OCI-LY7 (cell line): ENCODE measurements at regions not wholly inside any gene's neighbourhood (a gene's known extent, or its start where the extent isn't known, plus 50 kb on each side); places are given as distances from the start of the nearest gene placed in this dataset.
"Not testable (repeated sequence)": the region's sequence is repeated elsewhere in the genome, so short reads cannot be mapped to it uniquely, and the experiment has no call there.

Experiments
- BruUV-seq: library from RNA; stranded (reverse); fragments of 400-500 nt; replicated peaks from 2 replicates; lab custom pipeline; 2021; lab: Mats Ljungman, UMichigan
- CTCF ChIA-PET: fragments of 300-600 bp; sonication (Branson Sonifier 250); formaldehyde crosslinking; loops from one replicate; lab custom pipeline; 2022; ENCODE audit warnings: antibody characterized with exemption; ENCODE audit not compliant: unreplicated experiment; lab: Charles Lee
- POLR2A ChIA-PET: fragments of 300-600 bp; sonication (Branson Sonifier 250); formaldehyde crosslinking; loops from one replicate; lab custom pipeline; 2022; ENCODE audit warnings: antibody characterized with exemption; lab: Charles Lee
- DNase-seq: peaks from one replicate; pipeline ENCODE4 v3.0.0-alpha.2; 2015; ENCODE audit warnings: low spot score
- H2AFZ ChIP-seq: fragments of 200-600 bp; sonication (generic), shearing (Covaris generic); 2 replicates; pipeline ENCODE4 v1.6.1; 2014; ENCODE audit warnings: mild to moderate bottlenecking, antibody characterized with exemption, low read length, moderate library complexity
- H3K27ac ChIP-seq: fragments of 200-600 bp; sonication (generic); 2 replicates; pipeline ENCODE4 v1.5.1; 2014; ENCODE audit warnings: mixed run types, low read depth, mild to moderate bottlenecking, moderate library complexity, low read length, inconsistent platforms; ENCODE audit not compliant: poor library complexity, severe bottlenecking
- H3K36me3 ChIP-seq: fragments of 200-600 bp; sonication (generic); 2 replicates; pipeline ENCODE4 v1.6.1; 2014; ENCODE audit warnings: mild to moderate bottlenecking, antibody characterized with exemption, low read length, moderate library complexity, mixed read lengths; ENCODE audit not compliant: insufficient read depth
- H3K4me1 ChIP-seq: fragments of 200-600 bp; sonication (generic); 2 replicates; pipeline ENCODE4 v1.5.1; 2014; ENCODE audit warnings: mild to moderate bottlenecking, low read length; ENCODE audit not compliant: insufficient read depth, poor library complexity, severe bottlenecking
- H3K4me2 ChIP-seq: fragments of 200-600 bp; sonication (generic); 2 replicates; pipeline ENCODE4 v1.6.1; 2014; ENCODE audit warnings: mild to moderate bottlenecking, low read length
- H3K4me3 ChIP-seq: fragments of 200-600 bp; sonication (generic); 2 replicates; pipeline ENCODE4 v1.5.1; 2014; ENCODE audit warnings: mild to moderate bottlenecking, low read depth, low read length; ENCODE audit not compliant: poor library complexity, severe bottlenecking
- H3K79me2 ChIP-seq: fragments of 200-600 bp; sonication (generic); 2 replicates; pipeline ENCODE4 v1.6.1; 2016; ENCODE audit warnings: low read depth, mild to moderate bottlenecking, low read length, moderate library complexity, mixed read lengths; ENCODE audit not compliant: insufficient read depth
- H3K9me2 ChIP-seq: fragments of 200-600 bp; sonication (generic); 2 replicates; pipeline ENCODE4 v1.6.1; 2016; ENCODE audit warnings: mild to moderate bottlenecking, low read length, mixed read lengths; ENCODE audit not compliant: insufficient read depth
- H3K9me3 ChIP-seq: fragments of 200-600 bp; sonication (generic); 2 replicates; pipeline ENCODE4 v1.6.1; 2014; ENCODE audit warnings: mild to moderate bottlenecking, mixed run types, low read length, mixed read lengths
- H4K20me1 ChIP-seq: fragments of 200-600 bp; sonication (generic); 2 replicates; pipeline ENCODE4 v1.6.1; 2014; ENCODE audit warnings: mild to moderate bottlenecking, antibody characterized with exemption, low read length, moderate library complexity, mixed read lengths; ENCODE audit not compliant: insufficient read depth
- CTCF ChIP-seq: fragments of 200-600 bp; sonication (generic); conservative IDR thresholded peaks from 2 replicates; pipeline ENCODE4 v1.5.1; 2014; ENCODE audit warnings: mild to moderate bottlenecking, antibody characterized with exemption, low read length, moderate library complexity, mixed read lengths
- EZH2phosphoT487 ChIP-seq: fragments of 200-600 bp; sonication (generic); IDR thresholded peaks from 2 replicates; pipeline ENCODE4 v1.6.1; 2018; ENCODE audit warnings: low read depth, borderline replicate concordance, mild to moderate bottlenecking, mixed run types, antibody characterized with exemption, low read length, moderate library complexity, mixed read lengths
- intact Hi-C: fragments of 100-400 bp; cut with micrococcal nuclease; formaldehyde crosslinking; loops from one replicate; pipeline ENCODE4 v1.10.0; 2022; ENCODE audit not compliant: unreplicated experiment

- Histone ChIP-seq H3K9me3 (no peaks in the 10 kb centered on the region), H3K36me3 (no peaks in the 10 kb centered on the region), H3K4me3 (no peak overlapping the region), H2AFZ (no peak overlapping the region), H3K4me1 (no peaks in the 10 kb centered on the region), H3K27ac (no peak overlapping the region), H3K4me2 (no peak overlapping the region), H3K79me2 (no peaks in the 10 kb centered on the region), H4K20me1 (no peaks in the 10 kb centered on the region), H3K9me2 (no peaks in the 10 kb centered on the region)
- TF ChIP-seq CTCF (no peak), EZH2phosphoT487 (no peak)
- intact Hi-C loops, result no loop called here
- DNase-seq, result no peak
- POLR2A ChIA-PET, result interaction anchor here (0.7 kb wide), 1 partner anchor 65 kb away, joined by 3 read pairs; no protein-coding TSS in a partner anchor
- CTCF ChIA-PET, result no interaction called here
- BruUV-seq, result no TSS peak
Measured at GRCh38 chrX:92249125-92249524, 469.9 kb downstream of the PCDH11X start.

- H3K9me2 ChIP-seq, result no peaks in the 10 kb centered on the region
- H4K20me1 ChIP-seq, result no peaks in the 10 kb centered on the region
- BruUV-seq, result no TSS peak
- TF ChIP-seq CTCF (no peak), EZH2phosphoT487 (no peak)
- DNase-seq, result no peak
- no peak overlapping the region for H3K4me2 ChIP-seq
- no peak overlapping the region for H2AFZ ChIP-seq
- no peaks in the 10 kb centered on the region for H3K36me3 ChIP-seq
- intact Hi-C loops, result no loop called here
- ChIA-PET CTCF (no interaction called here), POLR2A (no interaction called here)
- no peaks in the 10 kb centered on the region for H3K4me1 ChIP-seq
- no peak overlapping the region for H3K4me3 ChIP-seq
- H3K27ac ChIP-seq, result no peak overlapping the region
- no peaks in the 10 kb centered on the region for H3K79me2 ChIP-seq
- H3K9me3 ChIP-seq, result no peaks in the 10 kb centered on the region
Measured at GRCh38 chrX:92260102-92260501, 480.9 kb downstream of the PCDH11X start.

GRCh38 chrX:92270936-92271855, 492.0 kb downstream of the PCDH11X start:
- POLR2A ChIA-PET, result no interaction called here
- no peak for DNase-seq
- intact Hi-C loops, result no loop called here
- Histone ChIP-seq H3K9me3 (no peaks in the 10 kb centered on the region), H3K4me3 (no peak overlapping the region), H4K20me1 (no peaks in the 10 kb centered on the region), H3K27ac (no peak overlapping the region), H3K4me2 (no peak overlapping the region), H3K79me2 (no peaks in the 10 kb centered on the region), H3K9me2 (no peaks in the 10 kb centered on the region), H3K4me1 (no peaks in the 10 kb centered on the region), H3K36me3 (no peaks in the 10 kb centered on the region), H2AFZ (no peak overlapping the region)
- TF ChIP-seq EZH2phosphoT487 (no peak), CTCF (no peak)
- CTCF ChIA-PET, result no interaction called here
- BruUV-seq, result no TSS peak

GRCh38 chrX:92278556-92278955, 499.4 kb downstream of the PCDH11X start:
- DNase-seq, H3K4me2 ChIP-seq, BruUV-seq, CTCF ChIA-PET, H3K9me2 ChIP-seq, intact Hi-C loops, H3K79me2 ChIP-seq, POLR2A ChIA-PET, H3K27ac ChIP-seq, H4K20me1 ChIP-seq, H3K9me3 ChIP-seq, H3K36me3 ChIP-seq, H2AFZ ChIP-seq, H3K4me1 ChIP-seq, H3K4me3 ChIP-seq: not testable (repeated sequence)
